ENCODE measurements at regions not wholly inside any gene's neighbourhood (a gene's known extent, or its start where the extent isn't known, plus 50 kb on each side); places are given as distances from the start of the nearest gene placed in this dataset.

DNA sequence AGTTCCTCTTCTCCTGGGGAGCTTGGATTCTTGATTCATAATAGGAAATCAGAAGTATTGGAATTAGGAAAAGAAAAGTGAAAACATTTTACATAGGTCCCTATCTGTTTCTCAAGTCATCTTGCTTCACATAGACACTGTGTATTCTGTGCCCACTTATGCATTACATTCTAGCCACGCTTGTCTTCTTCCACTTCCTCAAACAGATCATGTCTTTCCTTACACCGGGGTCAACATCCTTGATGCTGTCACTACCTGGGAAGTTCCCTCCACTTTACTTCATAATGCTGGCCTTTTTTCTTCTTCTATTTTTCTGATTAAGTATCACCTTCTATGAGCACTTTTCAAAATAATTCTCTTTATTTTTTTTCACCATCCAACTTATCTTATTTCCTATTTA lies 606.4 kb upstream of the CDH8 start:
- no peak overlapping the region for H3K4me2 ChIP-seq
- H3K9me2 ChIP-seq (replicated peaks; ENCODE audit: insufficient read depth): no peaks in the 10 kb centered on the region
- H3K27ac ChIP-seq: no peak overlapping the region
- no peaks in the 10 kb centered on the region for H3K4me1 ChIP-seq (ENCODE audit: insufficient read depth)
- no peaks in the 10 kb centered on the region for H3K79me2 ChIP-seq
- 85% methylated on average over 2 of the region's 2 CpGs for WGBS (ENCODE audit: low lambda C conversion rate, missing lambda C conversion rate)
- H3K9me3 ChIP-seq (ENCODE audit: low read depth): no peaks in the 10 kb centered on the region
- no peak overlapping the region for H3K4me3 ChIP-seq
- DNase-seq (ENCODE audit: low spot score): no peak
- H4K20me1 ChIP-seq (ENCODE audit: insufficient read depth, poor library complexity, severe bottlenecking): no peaks in the 10 kb centered on the region
- no peak overlapping the region for H2AFZ ChIP-seq
- H3K36me3 ChIP-seq (replicated peaks; ENCODE audit: insufficient read depth, low read depth): no peaks in the 10 kb centered on the region
- TF ChIP-seq EZH2phosphoT487 (IDR thresholded peaks at IDR 0.05; ENCODE audit: low read depth, severe bottlenecking, unreplicated experiment) (no peak), EZH2 (IDR thresholded peaks at IDR 0.05; ENCODE audit: borderline replicate concordance) (no peak)
- TF ChIP-seq, protein P1, sequence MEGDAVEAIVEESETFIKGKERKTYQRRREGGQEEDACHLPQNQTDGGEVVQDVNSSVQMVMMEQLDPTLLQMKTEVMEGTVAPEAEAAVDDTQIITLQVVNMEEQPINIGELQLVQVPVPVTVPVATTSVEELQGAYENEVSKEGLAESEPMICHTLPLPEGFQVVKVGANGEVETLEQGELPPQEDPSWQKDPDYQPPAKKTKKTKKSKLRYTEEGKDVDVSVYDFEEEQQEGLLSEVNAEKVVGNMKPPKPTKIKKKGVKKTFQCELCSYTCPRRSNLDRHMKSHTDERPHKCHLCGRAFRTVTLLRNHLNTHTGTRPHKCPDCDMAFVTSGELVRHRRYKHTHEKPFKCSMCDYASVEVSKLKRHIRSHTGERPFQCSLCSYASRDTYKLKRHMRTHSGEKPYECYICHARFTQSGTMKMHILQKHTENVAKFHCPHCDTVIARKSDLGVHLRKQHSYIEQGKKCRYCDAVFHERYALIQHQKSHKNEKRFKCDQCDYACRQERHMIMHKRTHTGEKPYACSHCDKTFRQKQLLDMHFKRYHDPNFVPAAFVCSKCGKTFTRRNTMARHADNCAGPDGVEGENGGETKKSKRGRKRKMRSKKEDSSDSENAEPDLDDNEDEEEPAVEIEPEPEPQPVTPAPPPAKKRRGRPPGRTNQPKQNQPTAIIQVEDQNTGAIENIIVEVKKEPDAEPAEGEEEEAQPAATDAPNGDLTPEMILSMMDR (IDR thresholded peaks at IDR 0.05; ENCODE audit: poor library complexity): no peak
- no peaks in the 10 kb centered on the region for H3K27me3 ChIP-seq

DNA sequence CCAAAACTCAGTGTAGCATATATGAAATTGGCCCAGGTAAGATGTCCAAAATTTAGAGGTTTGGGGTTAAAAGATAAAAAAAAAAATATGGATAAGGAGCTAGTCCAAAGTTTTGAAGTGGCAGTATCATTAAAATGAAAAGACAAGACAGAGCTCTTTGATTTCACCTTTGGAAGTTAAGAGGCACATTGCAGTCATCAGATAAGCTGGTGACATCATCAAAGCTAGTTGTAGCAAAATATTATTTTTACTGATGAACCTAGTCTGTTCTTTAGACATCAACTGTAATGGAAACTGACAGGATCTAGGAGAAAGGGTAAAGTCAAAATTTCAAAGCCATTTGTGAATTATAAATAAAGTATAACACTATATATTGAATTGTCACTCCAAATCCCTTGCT lies 603.7 kb upstream of the CDH8 start:
- no peak overlapping the region for H3K4me2 ChIP-seq
- DNase-seq (ENCODE audit: low spot score): no peak
- H3K9me2 ChIP-seq (replicated peaks; ENCODE audit: insufficient read depth): no peaks in the 10 kb centered on the region
- H3K79me2 ChIP-seq: no peaks in the 10 kb centered on the region
- TF ChIP-seq EZH2 (IDR thresholded peaks at IDR 0.05; ENCODE audit: borderline replicate concordance) (no peak), EZH2phosphoT487 (IDR thresholded peaks at IDR 0.05; ENCODE audit: low read depth, severe bottlenecking, unreplicated experiment) (no peak)
- TF ChIP-seq, protein P1 (IDR thresholded peaks at IDR 0.05; ENCODE audit: poor library complexity): no peak
- H3K36me3 ChIP-seq (replicated peaks; ENCODE audit: insufficient read depth, low read depth): no peaks in the 10 kb centered on the region
- H3K4me1 ChIP-seq (ENCODE audit: insufficient read depth): no peaks in the 10 kb centered on the region
- H3K4me3 ChIP-seq: no peak overlapping the region
- no peak overlapping the region for H2AFZ ChIP-seq
- H3K9me3 ChIP-seq (ENCODE audit: low read depth): no peaks in the 10 kb centered on the region
- no peak overlapping the region for H3K27ac ChIP-seq
- no peaks in the 10 kb centered on the region for H3K27me3 ChIP-seq
- H4K20me1 ChIP-seq (ENCODE audit: insufficient read depth, poor library complexity, severe bottlenecking): no peaks in the 10 kb centered on the region

DNA sequence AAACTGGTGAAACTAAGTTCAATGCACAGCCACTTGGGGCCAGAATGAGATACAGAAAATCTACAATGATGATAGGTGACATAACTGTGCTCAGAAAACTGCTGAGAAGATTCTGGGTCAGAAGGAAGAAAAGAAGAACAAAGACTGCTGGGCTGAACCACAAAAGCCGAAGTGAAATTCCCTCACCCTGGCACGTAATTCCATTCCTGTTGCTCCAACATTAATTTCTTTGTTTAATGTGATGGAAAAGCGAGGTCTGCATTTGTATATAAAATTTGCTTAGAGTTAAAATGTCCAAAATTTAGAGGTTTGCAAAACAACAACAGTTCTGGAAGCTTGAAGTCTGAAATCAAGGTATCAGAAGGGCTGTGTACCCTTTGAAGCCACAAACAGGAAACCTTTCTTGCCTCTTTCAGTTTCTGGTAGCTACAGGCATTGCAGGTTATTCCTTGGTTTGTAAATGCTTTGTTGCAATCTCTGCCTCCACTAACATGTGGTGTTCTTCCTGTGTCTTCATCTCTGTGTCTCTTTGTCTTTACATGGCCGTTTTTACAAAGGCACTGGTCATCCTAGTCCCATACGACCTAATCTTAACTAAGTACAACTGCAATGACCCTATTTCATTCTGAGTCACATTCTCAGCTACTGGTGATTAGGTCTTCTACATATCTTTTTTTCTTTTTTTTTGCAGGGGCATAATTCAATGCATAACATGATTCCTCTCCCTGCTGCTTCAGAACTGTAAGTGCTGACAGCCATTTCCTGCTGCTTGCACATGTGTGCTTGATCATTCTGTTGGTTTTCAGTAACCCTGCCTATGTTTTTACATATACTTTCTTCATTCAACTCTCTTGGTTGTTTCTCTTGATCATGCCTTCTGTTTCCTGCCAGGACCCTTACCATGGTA lies 603.0 kb upstream of the CDH8 start:
- no peak overlapping the region for H2AFZ ChIP-seq
- no peak overlapping the region for H3K4me2 ChIP-seq
- H3K9me3 ChIP-seq (ENCODE audit: low read depth): no peaks in the 10 kb centered on the region
- no peaks in the 10 kb centered on the region for H4K20me1 ChIP-seq (ENCODE audit: insufficient read depth, poor library complexity, severe bottlenecking)
- H3K36me3 ChIP-seq (replicated peaks; ENCODE audit: insufficient read depth, low read depth): no peaks in the 10 kb centered on the region
- no peak overlapping the region for H3K27ac ChIP-seq
- no peaks in the 10 kb centered on the region for H3K4me1 ChIP-seq (ENCODE audit: insufficient read depth)
- no peak for DNase-seq (ENCODE audit: low spot score)
- WGBS (ENCODE audit: low lambda C conversion rate, missing lambda C conversion rate): 70% methylated on average over 5 of the region's 5 CpGs
- TF ChIP-seq, protein P1 (IDR thresholded peaks at IDR 0.05; ENCODE audit: poor library complexity): no peak
- TF ChIP-seq EZH2 (IDR thresholded peaks at IDR 0.05; ENCODE audit: borderline replicate concordance) (no peak), EZH2phosphoT487 (IDR thresholded peaks at IDR 0.05; ENCODE audit: low read depth, severe bottlenecking, unreplicated experiment) (no peak)
- H3K4me3 ChIP-seq: no peak overlapping the region
- no peaks in the 10 kb centered on the region for H3K79me2 ChIP-seq
- no peaks in the 10 kb centered on the region for H3K27me3 ChIP-seq
- H3K9me2 ChIP-seq (replicated peaks; ENCODE audit: insufficient read depth): no peaks in the 10 kb centered on the region
